KBM-7 (cell line): ENCODE measurements at regions not wholly inside any gene's neighbourhood (a gene's known extent, or its start where the extent isn't known, plus 50 kb on each side); places are given as distances from the start of the nearest gene placed in this dataset.

Experiments
- DNase-seq: peaks from one replicate; pipeline ENCODE4 v3.0.0-alpha.2; 2015
- in situ Hi-C: fragments of 300-500 bp; cut with MboI; formaldehyde crosslinking; loops from 2 replicates; pipeline ENCODE4 v1.14.3; 2020; ENCODE audit warnings: low sequenced_read_pairs, low pct_unique_long_range_greater_than_20kb, mixed read lengths

DNA sequence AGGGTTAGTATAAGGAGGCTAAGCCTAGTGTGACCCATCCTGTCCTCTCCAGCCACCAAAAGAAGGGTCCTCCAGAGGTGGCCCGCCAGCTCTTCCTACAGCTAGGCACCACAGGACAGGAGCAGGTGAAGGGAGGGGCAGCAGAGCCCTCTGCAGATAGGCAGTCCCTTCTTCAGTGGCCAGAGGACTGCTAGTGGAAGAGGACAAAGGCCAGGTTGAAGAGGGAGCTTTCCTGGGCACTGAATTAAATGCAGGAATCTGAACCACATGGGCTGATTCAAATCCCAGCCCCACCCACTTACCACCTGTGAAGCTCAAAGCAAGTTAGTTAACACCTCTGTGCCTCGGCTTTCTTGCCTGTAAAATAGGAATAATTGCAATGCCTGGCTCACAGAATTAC, 409.5 kb downstream of the NXPE2 start:
- in situ Hi-C loops, result no loop called here
- no peak for DNase-seq

DNA sequence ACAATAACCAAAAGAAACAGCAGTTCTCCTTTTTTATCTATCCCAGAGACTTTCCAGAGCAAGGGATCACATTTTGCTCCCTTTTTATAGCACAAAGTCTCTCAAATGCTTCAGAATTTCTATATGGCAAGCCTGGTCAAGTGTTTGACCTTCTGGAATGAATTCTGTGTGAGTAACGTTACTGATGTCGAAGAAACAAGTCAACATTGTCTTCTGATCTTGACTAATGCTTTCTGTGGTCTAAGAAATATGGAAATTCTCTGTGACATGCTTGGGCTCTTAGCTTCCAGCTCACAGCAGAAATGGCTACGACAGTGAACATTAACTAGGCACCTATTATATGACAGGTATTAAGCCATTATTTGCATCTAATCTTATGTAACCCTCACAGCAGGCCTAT, 411.7 kb downstream of the CADM1 start:
- DNase-seq, result no peak
- in situ Hi-C loops, result no loop called here

DNA sequence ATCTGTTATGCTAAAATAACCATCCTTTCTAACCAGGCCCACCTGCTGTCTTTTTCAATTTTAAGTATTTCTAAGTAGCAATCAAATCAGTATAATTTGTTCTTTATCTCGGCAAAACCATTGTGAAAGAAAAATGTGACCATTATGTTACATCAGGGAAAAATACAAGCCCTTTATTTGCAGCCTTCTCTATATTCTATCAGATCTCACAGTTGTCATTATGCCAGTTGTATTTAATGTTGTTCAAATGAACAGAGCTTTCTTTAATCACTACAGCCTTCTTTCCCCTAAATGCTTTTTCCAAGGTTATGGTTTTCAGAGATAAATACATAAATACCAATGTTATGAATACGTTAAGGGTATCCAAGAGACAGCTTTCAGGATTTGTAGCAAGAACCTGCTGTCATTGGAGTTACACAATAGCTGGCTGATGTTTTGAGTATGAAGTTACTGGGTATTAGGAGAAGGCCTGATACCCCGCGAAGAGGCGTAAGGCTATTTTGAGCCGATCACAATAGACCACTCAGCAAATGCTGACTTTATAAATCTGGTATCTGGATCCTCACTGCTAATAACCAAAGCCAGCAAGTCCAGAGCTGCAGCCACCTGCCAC, 406.3 kb downstream of the CADM1 start:
- in situ Hi-C loops, result no loop called here
- no peak for DNase-seq

DNA sequence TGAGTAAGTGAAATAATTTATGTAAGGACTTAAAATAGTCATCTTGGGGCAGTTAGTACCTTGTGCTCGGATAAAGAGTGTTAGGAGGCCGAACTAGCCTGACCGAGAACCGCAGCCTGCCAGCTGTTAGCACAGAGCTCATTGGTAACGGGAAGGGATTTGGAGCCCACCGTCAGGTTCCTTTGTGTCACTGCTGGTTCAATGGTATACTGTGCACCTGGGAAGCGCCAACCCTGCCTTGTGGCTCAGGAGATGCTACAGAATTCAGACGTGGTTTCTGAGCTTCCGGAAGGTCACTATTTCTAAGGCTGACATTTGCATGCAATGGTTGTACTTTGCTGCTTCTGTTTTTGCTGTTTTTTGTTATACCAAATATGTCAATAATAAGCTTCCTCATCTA, 403.5 kb downstream of the CADM1 start:
- DNase-seq, result no peak
- in situ Hi-C loops, result no loop called here

DNA sequence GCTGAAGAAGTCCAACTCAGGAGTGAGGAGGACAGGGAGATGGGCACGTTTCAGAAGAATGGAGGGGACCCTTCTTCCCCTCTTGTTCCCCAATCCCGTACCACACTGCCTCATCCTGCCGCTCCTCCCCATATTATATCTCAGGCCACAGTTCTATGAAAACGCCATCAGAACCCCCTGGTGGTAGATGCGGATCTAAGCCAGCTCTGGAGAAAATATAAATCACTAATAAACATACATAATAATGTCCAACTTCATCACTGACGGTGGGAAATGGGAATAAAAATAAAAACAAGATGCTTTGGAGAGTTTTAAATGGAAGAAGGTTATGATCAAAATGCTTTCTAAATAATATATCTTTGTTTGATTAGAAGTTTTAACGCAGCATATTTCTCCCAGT, 400.3 kb downstream of the CADM1 start:
- DNase-seq, result no peak
- in situ Hi-C loops, result no loop called here

DNA sequence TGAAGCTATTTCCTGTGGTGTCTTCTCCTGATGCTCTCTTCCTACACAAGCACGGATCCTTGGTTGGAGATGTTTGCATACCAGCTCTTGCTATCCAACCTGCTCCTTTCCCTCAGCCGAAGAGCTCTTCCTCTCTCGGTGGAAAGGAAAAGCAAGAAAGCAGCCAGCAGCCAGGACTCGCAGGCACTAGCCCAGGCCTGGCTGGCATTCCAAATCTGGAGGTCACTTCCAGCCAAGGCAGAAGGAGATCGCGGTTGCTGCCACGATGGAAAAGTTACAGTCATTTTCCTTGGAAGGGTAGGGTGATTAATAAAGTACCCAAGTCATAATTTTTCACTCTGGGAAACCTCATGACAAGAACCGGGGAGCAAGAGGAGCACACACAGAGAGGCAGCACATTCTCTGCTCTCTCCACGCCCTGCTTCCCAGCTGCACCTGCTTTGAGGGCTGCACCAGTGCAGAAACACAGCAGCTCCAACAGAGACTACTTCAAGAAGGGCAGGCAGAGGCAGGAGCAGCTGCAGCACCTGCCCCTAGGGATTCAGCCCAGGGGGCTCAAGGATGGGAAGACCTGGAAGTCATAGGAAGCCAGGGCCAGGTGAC, 399.3 kb downstream of the CADM1 start:
- DNase-seq, result no peak
- in situ Hi-C loops, result no loop called here

DNA sequence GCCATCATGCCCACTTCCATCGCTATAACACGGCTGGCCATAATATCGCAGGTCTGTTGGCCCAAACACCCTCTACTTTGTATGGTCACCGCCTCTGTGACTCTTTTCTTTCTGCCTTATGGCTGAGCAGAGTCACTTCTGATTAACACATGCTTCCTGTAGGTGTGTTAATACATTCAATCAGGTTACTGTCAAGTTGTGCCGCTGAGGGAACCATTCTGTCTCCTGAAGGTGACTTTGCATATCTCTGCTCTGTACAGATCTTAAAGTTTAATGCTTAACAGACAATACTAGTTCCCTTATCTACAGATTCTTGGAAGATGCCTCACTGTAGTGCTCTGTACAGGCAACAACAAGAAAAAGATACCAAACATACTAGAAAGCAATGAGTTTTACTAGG, 393.1 kb downstream of the CADM1 start:
- in situ Hi-C loops, result no loop called here
- no peak for DNase-seq

DNA sequence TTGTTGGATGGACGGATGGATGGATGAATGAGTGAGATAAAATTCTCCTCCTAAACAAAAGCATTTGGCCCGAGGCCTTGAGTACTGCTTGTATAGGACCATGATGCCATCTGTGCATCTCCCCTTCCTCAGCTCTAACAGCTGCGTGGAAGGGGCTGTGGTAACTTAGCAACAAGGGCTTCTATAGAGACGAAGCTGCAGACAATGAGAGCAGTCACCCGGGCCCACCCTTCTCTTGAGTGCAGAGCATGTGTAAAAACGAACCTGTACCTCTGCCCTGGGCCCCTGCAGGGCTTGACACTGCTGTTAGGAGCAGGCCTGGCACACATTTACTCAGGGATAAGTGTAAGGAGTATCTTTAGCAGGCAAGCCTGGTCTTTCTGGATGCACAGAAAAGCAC, 391.5 kb downstream of the CADM1 start:
- in situ Hi-C loops, result no loop called here
- DNase-seq, result no peak

DNA sequence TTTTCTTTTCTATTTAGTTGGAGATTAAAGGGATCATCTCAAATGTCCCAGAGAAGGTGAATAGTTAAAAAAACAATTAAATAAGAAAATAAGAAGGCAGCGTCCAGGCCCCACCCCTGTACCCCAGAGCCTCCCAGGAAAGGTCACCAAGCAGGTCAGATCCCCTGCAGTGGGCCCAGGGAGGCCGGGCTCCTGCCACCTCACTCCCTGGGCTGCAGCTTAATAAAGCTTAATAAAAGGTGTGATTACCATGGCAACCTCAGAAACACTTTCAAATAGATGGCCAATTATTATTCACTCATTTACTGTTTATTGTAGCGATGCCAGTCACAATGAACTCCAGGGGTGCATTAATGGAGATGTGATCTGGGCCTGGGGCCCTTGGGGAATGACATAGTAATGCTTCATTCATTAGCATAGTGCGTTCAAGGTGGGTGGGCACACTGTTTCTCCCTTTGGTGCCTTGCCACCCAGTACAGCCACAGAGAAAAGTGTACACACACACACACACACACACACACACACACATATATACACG, 386.2 kb downstream of the CADM1 start:
- no peak for DNase-seq
- in situ Hi-C loops, result no loop called here

DNA sequence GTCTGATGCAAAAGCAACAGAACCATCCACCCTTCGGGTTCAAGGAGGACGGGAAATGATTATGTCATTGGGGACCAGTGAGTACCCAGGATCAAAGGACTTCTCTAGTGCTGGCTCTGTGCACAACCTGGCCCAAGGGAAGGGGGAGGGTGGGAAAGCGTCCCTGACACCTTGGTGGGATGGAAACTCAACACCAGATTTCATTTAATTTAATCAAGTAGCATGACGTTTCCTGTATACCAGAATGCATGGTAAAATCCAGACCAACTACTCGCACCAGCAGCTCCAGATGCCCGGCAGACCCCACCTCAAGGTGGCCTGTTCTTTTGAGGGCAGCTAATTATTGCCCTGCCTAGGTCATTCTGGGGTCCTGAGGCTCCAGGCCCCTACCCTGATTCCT, 385.1 kb downstream of the CADM1 start:
- in situ Hi-C loops, result no loop called here
- DNase-seq, result no peak
